NB4 (cell line): ENCODE measurements at regions not wholly inside any gene's neighbourhood (a gene's known extent, or its start where the extent isn't known, plus 50 kb on each side); places are given as distances from the start of the nearest gene placed in this dataset.

Experiments
- MYC ChIP-seq: IDR thresholded peaks from 2 replicates; pipeline ENCODE4 v1.6.1; 2011; ENCODE audit warnings: low read depth, low read length
- POLR2A ChIP-seq: IDR thresholded peaks from 2 replicates; pipeline ENCODE4 v1.6.1; 2011; ENCODE audit warnings: mild to moderate bottlenecking; ENCODE audit not compliant: insufficient read length; ENCODE audit errors: extremely low read depth
- TF ChIP-seq, protein P1 (sequence below): IDR thresholded peaks from one replicate; pipeline ENCODE4 v1.5.1; 2012; ENCODE audit warnings: low read depth, low read length

DNA sequence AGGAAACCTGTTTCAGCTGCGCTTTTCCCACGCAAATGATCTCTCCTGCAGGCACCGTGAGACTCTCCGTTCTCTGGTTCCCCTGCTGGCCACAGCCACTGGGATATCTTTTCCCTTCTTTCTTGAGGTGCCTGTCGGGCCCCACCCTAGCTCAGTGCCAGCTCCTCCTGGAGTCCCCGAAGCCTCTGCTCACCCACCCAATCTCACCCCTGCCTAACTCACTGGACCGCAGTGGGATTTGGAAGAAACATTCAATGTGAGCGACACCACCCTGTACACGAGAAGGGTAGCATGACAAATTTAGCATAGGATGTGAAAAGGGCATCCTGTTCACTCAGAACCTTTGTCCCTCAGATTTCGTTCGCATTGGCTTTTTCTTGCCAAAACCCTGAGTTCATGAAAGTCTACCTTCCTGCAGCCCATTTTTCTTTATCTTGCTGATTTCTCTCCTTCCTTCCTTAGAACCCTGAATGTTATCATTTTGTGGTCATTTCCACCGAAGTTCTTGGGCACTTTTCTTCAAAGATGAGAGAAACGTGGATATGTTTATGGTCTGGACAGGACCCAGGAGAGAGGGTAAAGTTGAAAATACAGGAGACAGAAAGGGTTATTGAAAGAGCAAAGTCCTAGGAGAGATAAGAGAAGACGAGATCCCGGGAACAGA is 63.6 kb upstream of the ELK3 start:
- TF ChIP-seq, protein P1, sequence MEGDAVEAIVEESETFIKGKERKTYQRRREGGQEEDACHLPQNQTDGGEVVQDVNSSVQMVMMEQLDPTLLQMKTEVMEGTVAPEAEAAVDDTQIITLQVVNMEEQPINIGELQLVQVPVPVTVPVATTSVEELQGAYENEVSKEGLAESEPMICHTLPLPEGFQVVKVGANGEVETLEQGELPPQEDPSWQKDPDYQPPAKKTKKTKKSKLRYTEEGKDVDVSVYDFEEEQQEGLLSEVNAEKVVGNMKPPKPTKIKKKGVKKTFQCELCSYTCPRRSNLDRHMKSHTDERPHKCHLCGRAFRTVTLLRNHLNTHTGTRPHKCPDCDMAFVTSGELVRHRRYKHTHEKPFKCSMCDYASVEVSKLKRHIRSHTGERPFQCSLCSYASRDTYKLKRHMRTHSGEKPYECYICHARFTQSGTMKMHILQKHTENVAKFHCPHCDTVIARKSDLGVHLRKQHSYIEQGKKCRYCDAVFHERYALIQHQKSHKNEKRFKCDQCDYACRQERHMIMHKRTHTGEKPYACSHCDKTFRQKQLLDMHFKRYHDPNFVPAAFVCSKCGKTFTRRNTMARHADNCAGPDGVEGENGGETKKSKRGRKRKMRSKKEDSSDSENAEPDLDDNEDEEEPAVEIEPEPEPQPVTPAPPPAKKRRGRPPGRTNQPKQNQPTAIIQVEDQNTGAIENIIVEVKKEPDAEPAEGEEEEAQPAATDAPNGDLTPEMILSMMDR: no peak
- no peak for TF ChIP-seq POLR2A
- no peak for TF ChIP-seq MYC
